ENCODE measurements at regions not wholly inside any gene's neighbourhood (a gene's known extent, or its start where the extent isn't known, plus 50 kb on each side); places are given as distances from the start of the nearest gene placed in this dataset.
"Not testable (repeated sequence)": the region's sequence is repeated elsewhere in the genome, so short reads cannot be mapped to it uniquely, and the experiment has no call there.

GRCh38 chr10:11670381-11670780 is 58.9 kb upstream of the USP6NL start:
- H3K36me3 ChIP-seq (ENCODE audit: control insufficient read depth, insufficient read depth, low read length) = no peaks in the 10 kb centered on the region
- H3K4me3 ChIP-seq (replicated peaks; ENCODE audit: low read depth, low read length) = no peak overlapping the region
- DNase-seq (ENCODE audit: extremely low read depth, insufficient read length) = no peak
- H3K27me3 ChIP-seq (replicated peaks; ENCODE audit: control insufficient read depth, insufficient read depth, low read length) = no peaks in the 10 kb centered on the region
- no peak for TF ChIP-seq CTCF (IDR thresholded peaks at IDR 0.05; ENCODE audit: insufficient read depth, low read length, poor library complexity, severe bottlenecking)

- Histone ChIP-seq H3K36me3 (ENCODE audit: control insufficient read depth, insufficient read depth, low read length) (no peaks in the 10 kb centered on the region), H3K27me3 (replicated peaks; ENCODE audit: control insufficient read depth, insufficient read depth, low read length) (no peaks in the 10 kb centered on the region), H3K4me3 (replicated peaks; ENCODE audit: low read depth, low read length) (no peak overlapping the region)
- DNase-seq (ENCODE audit: extremely low read depth, insufficient read length) = no peak
- TF ChIP-seq CTCF (IDR thresholded peaks at IDR 0.05; ENCODE audit: insufficient read depth, low read length, poor library complexity, severe bottlenecking) = no peak
Observed at GRCh38 chr10:11668847-11669610, 57.6 kb upstream of the USP6NL start.

GRCh38 chr10:11667756-11668155 is 56.3 kb upstream of the USP6NL start:
- Histone ChIP-seq H3K27me3 (replicated peaks; ENCODE audit: control insufficient read depth, insufficient read depth, low read length) (no peaks in the 10 kb centered on the region), H3K4me3 (replicated peaks; ENCODE audit: low read depth, low read length) (no peak overlapping the region), H3K36me3 (ENCODE audit: control insufficient read depth, insufficient read depth, low read length) (no peaks in the 10 kb centered on the region)
- TF ChIP-seq CTCF (IDR thresholded peaks at IDR 0.05; ENCODE audit: insufficient read depth, low read length, poor library complexity, severe bottlenecking) = no peak
- no peak for DNase-seq (ENCODE audit: extremely low read depth, insufficient read length)

GRCh38 chr10:11663763-11664555 is 52.5 kb upstream of the USP6NL start:
- no peak for TF ChIP-seq CTCF (IDR thresholded peaks at IDR 0.05; ENCODE audit: insufficient read depth, low read length, poor library complexity, severe bottlenecking)
- DNase-seq (ENCODE audit: extremely low read depth, insufficient read length) = peak; percentile 85
- Histone ChIP-seq H3K36me3 (ENCODE audit: control insufficient read depth, insufficient read depth, low read length) (no peaks in the 10 kb centered on the region), H3K27me3 (replicated peaks; ENCODE audit: control insufficient read depth, insufficient read depth, low read length) (no peaks in the 10 kb centered on the region), H3K4me3 (replicated peaks; ENCODE audit: low read depth, low read length) (no peak overlapping the region; the same call in 1 of the 2 replicates)

- H3K27me3 ChIP-seq (replicated peaks; ENCODE audit: control insufficient read depth, insufficient read depth, low read length); DNase-seq (ENCODE audit: extremely low read depth, insufficient read length); H3K36me3 ChIP-seq (ENCODE audit: control insufficient read depth, insufficient read depth, low read length); H3K4me3 ChIP-seq (replicated peaks; ENCODE audit: low read depth, low read length): not testable (repeated sequence)
Observed at GRCh38 chr10:11663126-11663515, 51.7 kb upstream of the USP6NL start.

GRCh38 chr10:11661441-11661840 is 50.0 kb upstream of the USP6NL start:
- no peak for DNase-seq (ENCODE audit: extremely low read depth, insufficient read length)
- H3K27me3 ChIP-seq (replicated peaks; ENCODE audit: control insufficient read depth, insufficient read depth, low read length) = no peaks in the 10 kb centered on the region
- H3K36me3 ChIP-seq (ENCODE audit: control insufficient read depth, insufficient read depth, low read length) = no peaks in the 10 kb centered on the region
- H3K4me3 ChIP-seq (replicated peaks; ENCODE audit: low read depth, low read length) = no peak overlapping the region
- no peak for TF ChIP-seq CTCF (IDR thresholded peaks at IDR 0.05; ENCODE audit: insufficient read depth, low read length, poor library complexity, severe bottlenecking)

All from GM06990 (cell line).